ENCODE measurements at regions not wholly inside any gene's neighbourhood (a gene's known extent, or its start where the extent isn't known, plus 50 kb on each side); places are given as distances from the start of the nearest gene placed in this dataset.

- no peaks in the 10 kb centered on the region for H3K27me3 ChIP-seq (ENCODE audit: control insufficient read depth in 2 of 2, insufficient read depth in 2 of 2, low read length in 2 of 2)
- H3K4me3 ChIP-seq (ENCODE audit: low read length in 2 of 2), result no peak overlapping the region
- H3K9me3 ChIP-seq (ENCODE audit: control insufficient read depth in 2 of 2, low read length in 2 of 2), result no peaks in the 10 kb centered on the region
- H3K36me3 ChIP-seq (ENCODE audit: control insufficient read depth in 2 of 2, insufficient read depth in 2 of 2, low read length in 2 of 2), result no peaks in the 10 kb centered on the region
- no peaks in the 10 kb centered on the region for H3K4me1 ChIP-seq (ENCODE audit: control insufficient read depth in 2 of 2, insufficient read depth in 2 of 2, low read length in 2 of 2)
- H3K27ac ChIP-seq (ENCODE audit: low read depth in 2 of 2, low read length in 2 of 2), result no peak overlapping the region
- no peak overlapping the region for H3K9ac ChIP-seq (ENCODE audit: low read depth in 1 of 2, low read length in 2 of 2)
These were observed 1216.2 kb downstream of the MAT2B start for GRCh38 chr5:164721656-164722055.

- H3K27me3 ChIP-seq (ENCODE audit: control insufficient read depth in 2 of 2, insufficient read depth in 2 of 2, low read length in 2 of 2), result no peaks in the 10 kb centered on the region
- no peaks in the 10 kb centered on the region for H3K9me3 ChIP-seq (ENCODE audit: control insufficient read depth in 2 of 2, low read length in 2 of 2)
- no peaks in the 10 kb centered on the region for H3K4me1 ChIP-seq (ENCODE audit: control insufficient read depth in 2 of 2, insufficient read depth in 2 of 2, low read length in 2 of 2)
- H3K4me3 ChIP-seq (ENCODE audit: low read length in 2 of 2), result no peak overlapping the region
- no peak overlapping the region for H3K27ac ChIP-seq (ENCODE audit: low read depth in 2 of 2, low read length in 2 of 2)
- no peaks in the 10 kb centered on the region for H3K36me3 ChIP-seq (ENCODE audit: control insufficient read depth in 2 of 2, insufficient read depth in 2 of 2, low read length in 2 of 2)
- H3K9ac ChIP-seq (ENCODE audit: low read depth in 1 of 2, low read length in 2 of 2), result no peak overlapping the region
These were observed 1217.3 kb downstream of the MAT2B start for GRCh38 chr5:164722702-164723101.

GRCh38 chr5:164727012-164727411 lies 1221.6 kb downstream of the MAT2B start:
- no peaks in the 10 kb centered on the region for H3K36me3 ChIP-seq (ENCODE audit: control insufficient read depth in 2 of 2, insufficient read depth in 2 of 2, low read length in 2 of 2)
- no peaks in the 10 kb centered on the region for H3K4me1 ChIP-seq (ENCODE audit: control insufficient read depth in 2 of 2, insufficient read depth in 2 of 2, low read length in 2 of 2)
- H3K27me3 ChIP-seq (ENCODE audit: control insufficient read depth in 2 of 2, insufficient read depth in 2 of 2, low read length in 2 of 2), result no peaks in the 10 kb centered on the region

GRCh38 chr5:164728733-164729132 lies 1223.3 kb downstream of the MAT2B start:
- no peak overlapping the region for H3K9ac ChIP-seq (ENCODE audit: low read depth in 1 of 2, low read length in 2 of 2)
- no peak overlapping the region for H3K27ac ChIP-seq (ENCODE audit: low read depth in 2 of 2, low read length in 2 of 2)
- no peaks in the 10 kb centered on the region for H3K4me1 ChIP-seq (ENCODE audit: control insufficient read depth in 2 of 2, insufficient read depth in 2 of 2, low read length in 2 of 2)
- no peaks in the 10 kb centered on the region for H3K36me3 ChIP-seq (ENCODE audit: control insufficient read depth in 2 of 2, insufficient read depth in 2 of 2, low read length in 2 of 2)
- no peak overlapping the region for H3K4me3 ChIP-seq (ENCODE audit: low read length in 2 of 2)
- no peaks in the 10 kb centered on the region for H3K27me3 ChIP-seq (ENCODE audit: control insufficient read depth in 2 of 2, insufficient read depth in 2 of 2, low read length in 2 of 2)
- no peaks in the 10 kb centered on the region for H3K9me3 ChIP-seq (ENCODE audit: control insufficient read depth in 2 of 2, low read length in 2 of 2)

More at GRCh38 chr5:164727012-164727411, 1221.6 kb downstream of the MAT2B start:
- Histone ChIP-seq H3K4me3 (ENCODE audit: low read length in 2 of 2) (no peak overlapping the region), H3K9me3 (ENCODE audit: control insufficient read depth in 2 of 2, low read length in 2 of 2) (no peaks in the 10 kb centered on the region), H3K27ac (ENCODE audit: low read depth in 2 of 2, low read length in 2 of 2) (no peak overlapping the region), H3K9ac (ENCODE audit: low read depth in 1 of 2, low read length in 2 of 2) (no peak overlapping the region)

- Histone ChIP-seq H3K36me3 (ENCODE audit: control insufficient read depth in 2 of 2, insufficient read depth in 2 of 2, low read length in 2 of 2) (no peaks in the 10 kb centered on the region), H3K4me1 (ENCODE audit: control insufficient read depth in 2 of 2, insufficient read depth in 2 of 2, low read length in 2 of 2) (no peaks in the 10 kb centered on the region), H3K27me3 (ENCODE audit: control insufficient read depth in 2 of 2, insufficient read depth in 2 of 2, low read length in 2 of 2) (no peaks in the 10 kb centered on the region), H3K9ac (ENCODE audit: low read depth in 1 of 2, low read length in 2 of 2) (no peak overlapping the region), H3K4me3 (ENCODE audit: low read length in 2 of 2) (no peak overlapping the region), H3K27ac (ENCODE audit: low read depth in 2 of 2, low read length in 2 of 2) (no peak overlapping the region), H3K9me3 (ENCODE audit: control insufficient read depth in 2 of 2, low read length in 2 of 2) (no peaks in the 10 kb centered on the region)
These were observed 1229.9 kb downstream of the MAT2B start for GRCh38 chr5:164735334-164735733.

GRCh38 chr5:164741376-164741775 lies 1236.0 kb downstream of the MAT2B start:
- Histone ChIP-seq H3K9me3 (ENCODE audit: control insufficient read depth in 2 of 2, low read length in 2 of 2) (no peaks in the 10 kb centered on the region), H3K27ac (ENCODE audit: low read depth in 2 of 2, low read length in 2 of 2) (no peak overlapping the region), H3K36me3 (ENCODE audit: control insufficient read depth in 2 of 2, insufficient read depth in 2 of 2, low read length in 2 of 2) (no peaks in the 10 kb centered on the region), H3K27me3 (ENCODE audit: control insufficient read depth in 2 of 2, insufficient read depth in 2 of 2, low read length in 2 of 2) (no peaks in the 10 kb centered on the region), H3K9ac (ENCODE audit: low read depth in 1 of 2, low read length in 2 of 2) (no peak overlapping the region), H3K4me3 (ENCODE audit: low read length in 2 of 2) (no peak overlapping the region), H3K4me1 (ENCODE audit: control insufficient read depth in 2 of 2, insufficient read depth in 2 of 2, low read length in 2 of 2) (no peaks in the 10 kb centered on the region)

- Histone ChIP-seq H3K9me3 (ENCODE audit: control insufficient read depth in 2 of 2, low read length in 2 of 2) (no peaks in the 10 kb centered on the region), H3K9ac (ENCODE audit: low read depth in 1 of 2, low read length in 2 of 2) (no peak overlapping the region), H3K36me3 (ENCODE audit: control insufficient read depth in 2 of 2, insufficient read depth in 2 of 2, low read length in 2 of 2) (no peaks in the 10 kb centered on the region), H3K4me1 (ENCODE audit: control insufficient read depth in 2 of 2, insufficient read depth in 2 of 2, low read length in 2 of 2) (no peaks in the 10 kb centered on the region), H3K4me3 (ENCODE audit: low read length in 2 of 2) (no peak overlapping the region), H3K27me3 (ENCODE audit: control insufficient read depth in 2 of 2, insufficient read depth in 2 of 2, low read length in 2 of 2) (no peaks in the 10 kb centered on the region), H3K27ac (ENCODE audit: low read depth in 2 of 2, low read length in 2 of 2) (no peak overlapping the region)
These were observed 1236.6 kb downstream of the MAT2B start for GRCh38 chr5:164742025-164742424.

- Histone ChIP-seq H3K27ac (ENCODE audit: low read depth in 2 of 2, low read length in 2 of 2) (no peak overlapping the region), H3K4me3 (ENCODE audit: low read length in 2 of 2) (no peak overlapping the region), H3K4me1 (ENCODE audit: control insufficient read depth in 2 of 2, insufficient read depth in 2 of 2, low read length in 2 of 2) (no peaks in the 10 kb centered on the region), H3K9ac (ENCODE audit: low read depth in 1 of 2, low read length in 2 of 2) (no peak overlapping the region), H3K9me3 (ENCODE audit: control insufficient read depth in 2 of 2, low read length in 2 of 2) (no peaks in the 10 kb centered on the region), H3K36me3 (ENCODE audit: control insufficient read depth in 2 of 2, insufficient read depth in 2 of 2, low read length in 2 of 2) (no peaks in the 10 kb centered on the region), H3K27me3 (ENCODE audit: control insufficient read depth in 2 of 2, insufficient read depth in 2 of 2, low read length in 2 of 2) (no peaks in the 10 kb centered on the region)
These were observed 1241.3 kb downstream of the MAT2B start for GRCh38 chr5:164746723-164747122.

GRCh38 chr5:164747371-164747770 lies 1242.0 kb downstream of the MAT2B start:
- Histone ChIP-seq H3K4me1 (ENCODE audit: control insufficient read depth in 2 of 2, insufficient read depth in 2 of 2, low read length in 2 of 2) (no peaks in the 10 kb centered on the region), H3K27me3 (ENCODE audit: control insufficient read depth in 2 of 2, insufficient read depth in 2 of 2, low read length in 2 of 2) (no peaks in the 10 kb centered on the region), H3K4me3 (ENCODE audit: low read length in 2 of 2) (no peak overlapping the region), H3K9me3 (ENCODE audit: control insufficient read depth in 2 of 2, low read length in 2 of 2) (no peaks in the 10 kb centered on the region), H3K27ac (ENCODE audit: low read depth in 2 of 2, low read length in 2 of 2) (no peak overlapping the region), H3K9ac (ENCODE audit: low read depth in 1 of 2, low read length in 2 of 2) (no peak overlapping the region), H3K36me3 (ENCODE audit: control insufficient read depth in 2 of 2, insufficient read depth in 2 of 2, low read length in 2 of 2) (no peaks in the 10 kb centered on the region)

- no peaks in the 10 kb centered on the region for H3K4me1 ChIP-seq (ENCODE audit: control insufficient read depth in 2 of 2, insufficient read depth in 2 of 2, low read length in 2 of 2)
- H3K9ac ChIP-seq (ENCODE audit: low read depth in 1 of 2, low read length in 2 of 2), result no peak overlapping the region
- H3K9me3 ChIP-seq (ENCODE audit: control insufficient read depth in 2 of 2, low read length in 2 of 2), result no peaks in the 10 kb centered on the region
- H3K4me3 ChIP-seq (ENCODE audit: low read length in 2 of 2), result no peak overlapping the region
- H3K36me3 ChIP-seq (ENCODE audit: control insufficient read depth in 2 of 2, insufficient read depth in 2 of 2, low read length in 2 of 2), result no peaks in the 10 kb centered on the region
- H3K27ac ChIP-seq (ENCODE audit: low read depth in 2 of 2, low read length in 2 of 2), result no peak overlapping the region
- H3K27me3 ChIP-seq (ENCODE audit: control insufficient read depth in 2 of 2, insufficient read depth in 2 of 2, low read length in 2 of 2), result no peaks in the 10 kb centered on the region
These were observed 1243.4 kb downstream of the MAT2B start for GRCh38 chr5:164748861-164749260.

- Histone ChIP-seq H3K27me3 (ENCODE audit: control insufficient read depth in 2 of 2, insufficient read depth in 2 of 2, low read length in 2 of 2) (no peaks in the 10 kb centered on the region), H3K27ac (ENCODE audit: low read depth in 2 of 2, low read length in 2 of 2) (no peak overlapping the region), H3K4me3 (ENCODE audit: low read length in 2 of 2) (no peak overlapping the region), H3K9me3 (ENCODE audit: control insufficient read depth in 2 of 2, low read length in 2 of 2) (no peaks in the 10 kb centered on the region), H3K4me1 (ENCODE audit: control insufficient read depth in 2 of 2, insufficient read depth in 2 of 2, low read length in 2 of 2) (no peaks in the 10 kb centered on the region), H3K36me3 (ENCODE audit: control insufficient read depth in 2 of 2, insufficient read depth in 2 of 2, low read length in 2 of 2) (no peaks in the 10 kb centered on the region), H3K9ac (ENCODE audit: low read depth in 1 of 2, low read length in 2 of 2) (no peak overlapping the region)
These were observed 1248.0 kb downstream of the MAT2B start for GRCh38 chr5:164753434-164753833.

All from mucosa of rectum (tissue), 2 donors.